ENCODE measurements at regions not wholly inside any gene's neighbourhood (a gene's known extent, or its start where the extent isn't known, plus 50 kb on each side); places are given as distances from the start of the nearest gene placed in this dataset.
"Not testable (repeated sequence)": the region's sequence is repeated elsewhere in the genome, so short reads cannot be mapped to it uniquely, and the experiment has no call there.

DNA sequence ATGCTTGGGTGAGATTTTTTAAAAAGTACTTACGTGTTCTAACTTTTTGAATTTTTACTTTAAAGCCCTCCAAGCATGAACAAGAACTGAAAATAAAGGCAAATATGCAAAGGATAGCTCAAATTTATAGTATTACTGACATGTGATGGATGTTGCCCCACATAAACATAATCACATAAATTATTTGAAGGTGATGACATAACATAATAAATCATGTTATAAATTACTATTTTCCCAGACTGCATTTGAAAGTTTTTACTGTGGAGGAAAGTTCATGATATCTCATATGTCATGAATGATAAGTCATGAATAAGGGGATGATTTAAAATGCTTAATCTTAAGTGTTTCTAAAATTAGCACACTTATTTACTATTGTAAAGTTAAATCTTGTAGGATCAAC, 705.7 kb upstream of the SLITRK1 start:
- in situ Hi-C loops (cut with MboI; ENCODE audit: low sequenced_read_pairs, unreplicated experiment), result no loop called here
- TF ChIP-seq, protein P1, sequence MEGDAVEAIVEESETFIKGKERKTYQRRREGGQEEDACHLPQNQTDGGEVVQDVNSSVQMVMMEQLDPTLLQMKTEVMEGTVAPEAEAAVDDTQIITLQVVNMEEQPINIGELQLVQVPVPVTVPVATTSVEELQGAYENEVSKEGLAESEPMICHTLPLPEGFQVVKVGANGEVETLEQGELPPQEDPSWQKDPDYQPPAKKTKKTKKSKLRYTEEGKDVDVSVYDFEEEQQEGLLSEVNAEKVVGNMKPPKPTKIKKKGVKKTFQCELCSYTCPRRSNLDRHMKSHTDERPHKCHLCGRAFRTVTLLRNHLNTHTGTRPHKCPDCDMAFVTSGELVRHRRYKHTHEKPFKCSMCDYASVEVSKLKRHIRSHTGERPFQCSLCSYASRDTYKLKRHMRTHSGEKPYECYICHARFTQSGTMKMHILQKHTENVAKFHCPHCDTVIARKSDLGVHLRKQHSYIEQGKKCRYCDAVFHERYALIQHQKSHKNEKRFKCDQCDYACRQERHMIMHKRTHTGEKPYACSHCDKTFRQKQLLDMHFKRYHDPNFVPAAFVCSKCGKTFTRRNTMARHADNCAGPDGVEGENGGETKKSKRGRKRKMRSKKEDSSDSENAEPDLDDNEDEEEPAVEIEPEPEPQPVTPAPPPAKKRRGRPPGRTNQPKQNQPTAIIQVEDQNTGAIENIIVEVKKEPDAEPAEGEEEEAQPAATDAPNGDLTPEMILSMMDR (IDR thresholded peaks at IDR 0.05; ENCODE audit: borderline replicate concordance, control extremely low read depth, extremely low read depth, insufficient read depth, missing control alignments), result no peak
- DNase-seq (ENCODE audit: low spot score), result no peak

DNA sequence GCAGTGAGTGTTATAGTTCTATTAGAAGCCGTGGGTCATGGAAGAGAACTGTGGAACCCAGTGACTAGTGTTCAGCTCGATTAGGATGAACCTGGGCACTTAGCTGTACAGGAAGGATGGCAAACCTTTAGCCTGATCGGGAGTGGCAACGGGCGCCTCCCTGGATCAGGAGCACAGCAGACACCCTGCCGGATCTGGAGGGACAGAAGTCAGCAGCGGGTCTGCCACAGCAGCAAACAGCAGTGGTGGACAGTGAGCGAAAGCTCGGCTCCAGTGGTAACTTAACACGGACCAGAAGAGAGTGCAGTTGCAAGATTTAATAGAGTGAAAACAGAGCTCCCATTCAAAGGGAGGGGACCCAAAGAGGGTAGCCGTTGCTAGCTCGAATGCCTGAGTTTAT, 697.6 kb upstream of the SLITRK1 start:
- DNase-seq (ENCODE audit: low spot score); in situ Hi-C loops (cut with MboI; ENCODE audit: low sequenced_read_pairs, unreplicated experiment): not testable (repeated sequence)

DNA sequence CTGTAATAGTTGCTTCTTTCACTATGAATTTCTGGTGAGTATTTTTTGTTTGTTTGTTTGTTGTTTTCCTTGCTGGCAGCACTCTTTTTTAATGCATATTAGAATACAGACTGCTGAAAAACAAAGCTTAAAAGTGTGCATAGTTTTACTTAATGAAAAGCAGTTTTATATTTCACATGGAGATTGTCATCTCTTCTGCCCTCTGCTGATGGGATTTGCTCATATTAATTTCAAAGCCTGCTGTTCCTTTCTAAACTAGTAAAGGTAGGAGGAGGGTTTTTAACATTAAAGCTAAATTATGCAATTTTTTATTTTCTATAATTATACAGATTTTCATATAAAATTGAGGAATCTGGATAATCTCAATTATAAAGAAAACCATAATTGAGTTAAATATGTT, 692.6 kb upstream of the SLITRK1 start:
- in situ Hi-C loops (cut with MboI; ENCODE audit: low sequenced_read_pairs, unreplicated experiment), result no loop called here
- TF ChIP-seq, protein P1 (IDR thresholded peaks at IDR 0.05; ENCODE audit: borderline replicate concordance, control extremely low read depth, extremely low read depth, insufficient read depth, missing control alignments), result no peak

DNA sequence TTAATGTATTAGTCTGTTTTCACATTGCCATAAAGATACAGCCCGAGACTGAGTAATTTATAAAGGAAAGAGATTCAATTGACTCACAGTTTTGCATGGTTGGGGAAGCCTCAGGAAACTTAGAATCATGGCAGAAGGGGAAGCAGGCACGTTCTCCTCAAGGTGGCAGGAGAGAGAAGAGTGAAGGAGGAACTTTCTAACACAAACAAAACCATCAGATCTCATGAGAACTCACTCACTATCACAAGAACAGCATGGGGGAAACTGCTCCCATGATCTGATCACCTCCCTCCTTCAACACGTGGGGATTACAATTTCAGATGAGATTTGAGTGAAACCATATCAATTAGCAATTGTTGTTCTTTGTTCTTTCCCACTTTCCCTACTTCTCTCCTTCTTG, 689.0 kb upstream of the SLITRK1 start:
- TF ChIP-seq, protein P1 (IDR thresholded peaks at IDR 0.05; ENCODE audit: borderline replicate concordance, control extremely low read depth, extremely low read depth, insufficient read depth, missing control alignments), result no peak
- in situ Hi-C loops (cut with MboI; ENCODE audit: low sequenced_read_pairs, unreplicated experiment), result no loop called here
- DNase-seq (ENCODE audit: low spot score), result no peak

More for the DNA sequence above, 692.6 kb upstream of the SLITRK1 start:
- DNase-seq (ENCODE audit: low spot score), result no peak

- no peak for DNase-seq (ENCODE audit: low spot score)
- TF ChIP-seq, protein P1 (IDR thresholded peaks at IDR 0.05; ENCODE audit: borderline replicate concordance, control extremely low read depth, extremely low read depth, insufficient read depth, missing control alignments), result no peak
- in situ Hi-C loops (cut with MboI; ENCODE audit: low sequenced_read_pairs, unreplicated experiment), result no loop called here
Observed at GRCh38 chr13:84570831-84571230, 688.6 kb upstream of the SLITRK1 start.

DNA sequence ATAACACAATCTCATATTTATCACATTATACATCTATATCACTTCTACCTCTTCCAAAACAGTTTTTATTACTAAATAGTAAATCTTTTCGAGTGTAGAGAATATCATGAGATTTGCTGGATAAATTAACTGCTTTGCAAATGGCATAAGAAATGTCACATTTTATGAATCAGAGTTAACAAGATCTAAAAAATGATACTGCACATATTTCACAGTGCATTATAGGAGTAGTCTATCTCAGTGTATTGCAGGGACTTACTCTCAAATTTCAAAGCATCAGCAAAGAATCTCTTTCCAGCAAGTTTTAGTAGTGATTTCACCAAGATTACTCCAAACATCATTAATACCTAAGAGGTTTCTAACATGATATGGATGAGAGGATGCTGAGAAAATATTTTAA, 687.1 kb upstream of the SLITRK1 start:
- DNase-seq (ENCODE audit: low spot score), result no peak
- in situ Hi-C loops (cut with MboI; ENCODE audit: low sequenced_read_pairs, unreplicated experiment), result no loop called here
- TF ChIP-seq, protein P1 (IDR thresholded peaks at IDR 0.05; ENCODE audit: borderline replicate concordance, control extremely low read depth, extremely low read depth, insufficient read depth, missing control alignments), result no peak

- DNase-seq (ENCODE audit: low spot score), result no peak
- in situ Hi-C loops (cut with MboI; ENCODE audit: low sequenced_read_pairs, unreplicated experiment), result no loop called here
- TF ChIP-seq, protein P1 (IDR thresholded peaks at IDR 0.05; ENCODE audit: borderline replicate concordance, control extremely low read depth, extremely low read depth, insufficient read depth, missing control alignments), result no peak
Observed at GRCh38 chr13:84567848-84568247, 685.6 kb upstream of the SLITRK1 start.

Data from GM13976 (cell line).